GM12878 (cell line): ENCODE measurements at regions not wholly inside any gene's neighbourhood (a gene's known extent, or its start where the extent isn't known, plus 50 kb on each side); places are given as distances from the start of the nearest gene placed in this dataset.

Experiments
- BHLHE40 ChIP-seq, 2 experiments: fragments of 450-650 bp in 1 of 2; IDR thresholded peaks; 2 replicates each; pipeline ENCODE4 v1.6.1; 2011 to 2017; ENCODE audit warnings: low read depth in 2 of 2, borderline replicate concordance in 1 of 2, improper control_type of control experiment in 1 of 2, low read length in 1 of 2, mild to moderate bottlenecking in 1 of 2
- CREB1 ChIP-seq: IDR thresholded peaks from 2 replicates; pipeline ENCODE4 v1.6.1; 2012; ENCODE audit warnings: low read depth, mild to moderate bottlenecking, inconsistent platforms
- CTCF ChIP-seq, 3 experiments: IDR thresholded peaks in 2 of 3; conservative IDR thresholded peaks in 1 of 3; 2 replicates each; pipeline ENCODE4 v1.5.1; 2011; ENCODE audit warnings: low read depth in 3 of 3, low read length in 3 of 3, mild to moderate bottlenecking in 3 of 3, control low read depth in 2 of 3, moderate library complexity in 2 of 3, inconsistent platforms in 1 of 3, mixed read lengths in 1 of 3; ENCODE audit not compliant: control insufficient read depth in 2 of 3, insufficient read depth in 1 of 3; ENCODE audit errors: extremely low read depth in 1 of 3
- ETV6 ChIP-seq, 2 experiments: fragments of 450-650 bp in 1 of 2; IDR thresholded peaks in 1 of 2; conservative IDR thresholded peaks in 1 of 2; 2 replicates each; pipeline ENCODE4 v1.6.1; 2014; ENCODE audit warnings: antibody characterized with exemption in 1 of 2, borderline replicate concordance in 1 of 2, low read depth in 1 of 2, mild to moderate bottlenecking in 1 of 2, moderate library complexity in 1 of 2
- EZH2 ChIP-seq: IDR thresholded peaks from 2 replicates; pipeline ENCODE4 v1.6.1; 2012; ENCODE audit warnings: low read depth, mild to moderate bottlenecking, control low read depth, inconsistent platforms, low read length, borderline replicate concordance; ENCODE audit not compliant: control insufficient read depth
- GATAD2B ChIP-seq: fragments of 450-650 bp; conservative IDR thresholded peaks from 2 replicates; pipeline ENCODE4 v1.6.1; 2017; ENCODE audit warnings: low read depth, mild to moderate bottlenecking, moderate library complexity
- MXI1 ChIP-seq: fragments of 150-350 bp; IDR thresholded peaks from 2 replicates; pipeline ENCODE4 v1.6.1; 2011; ENCODE audit warnings: low read depth, mild to moderate bottlenecking, inconsistent platforms, low read length, improper control_type of control experiment
- MYC ChIP-seq: IDR thresholded peaks from 2 replicates; pipeline ENCODE4 v1.6.1; 2011; ENCODE audit warnings: mild to moderate bottlenecking, low read length, moderate library complexity, inconsistent platforms; ENCODE audit not compliant: insufficient read depth, insufficient replicate concordance, insufficient read length, severe bottlenecking
- TAF1 ChIP-seq: IDR thresholded peaks from 2 replicates; pipeline ENCODE4 v1.6.1; 2011; ENCODE audit warnings: mild to moderate bottlenecking, low read depth, low read length, borderline replicate concordance

GRCh38 chr2:221211653-221212052 lies 360.5 kb downstream of the EPHA4 start:
- TF ChIP-seq GATAD2B, result no peak
- no peak for TF ChIP-seq EZH2
- no peak for TF ChIP-seq BHLHE40 (IDR thresholded peaks at IDR 0.05; ENCODE audit: borderline replicate concordance in 1 of 2, low read depth in 2 of 2, low read length in 1 of 2)
- TF ChIP-seq MYC, result no peak
- no peak for TF ChIP-seq CTCF (IDR thresholded peaks at IDR 0.05 in 2 of 3, conservative IDR thresholded peaks at IDR 0.05 in 1 of 3; ENCODE audit: control insufficient read depth in 2 of 3, extremely low read depth in 1 of 3, insufficient read depth in 1 of 3, low read depth in 3 of 3, low read length in 3 of 3)
- no peak for TF ChIP-seq MXI1
- no peak for TF ChIP-seq TAF1
- TF ChIP-seq CREB1, result no peak
- no peak for TF ChIP-seq ETV6 (conservative IDR thresholded peaks at IDR 0.05 in 1 of 2, IDR thresholded peaks at IDR 0.05 in 1 of 2; ENCODE audit: borderline replicate concordance in 1 of 2, low read depth in 1 of 2)
